ACC112 (cell line): ENCODE measurements at regions not wholly inside any gene's neighbourhood (a gene's known extent, or its start where the extent isn't known, plus 50 kb on each side); places are given as distances from the start of the nearest gene placed in this dataset.
"Not testable (repeated sequence)": the region's sequence is repeated elsewhere in the genome, so short reads cannot be mapped to it uniquely, and the experiment has no call there.

ENCODE experiments used
- H2AFZ ChIP-seq: fragments of 200-600 bp; sonication (generic); one replicate; pipeline ENCODE4 v1.6.0; 2017; ENCODE audit warnings: antibody characterized with exemption, low read length; ENCODE audit not compliant: unreplicated experiment
- H3K27ac ChIP-seq: fragments of 200-600 bp; sonication (generic); 2 replicates; pipeline ENCODE4 v1.5.1; 2014; ENCODE audit warnings: low read depth, mild to moderate bottlenecking, antibody characterized with exemption, low read length, moderate library complexity
- H3K27me3 ChIP-seq: fragments of 200-600 bp; sonication (generic); 2 replicates; pipeline ENCODE4 v1.6.1; 2014; ENCODE audit warnings: mild to moderate bottlenecking, antibody characterized with exemption, low read length, moderate library complexity, mixed read lengths; ENCODE audit not compliant: insufficient read depth
- H3K36me3 ChIP-seq: fragments of 200-600 bp; sonication (generic); 2 replicates; pipeline ENCODE4 v1.6.1; 2016; ENCODE audit warnings: mild to moderate bottlenecking, antibody characterized with exemption, low read length, moderate library complexity, mixed read lengths; ENCODE audit not compliant: insufficient read depth
- H3K4me1 ChIP-seq: fragments of 200-600 bp; sonication (generic); one replicate; pipeline ENCODE4 v1.6.1; 2016; ENCODE audit warnings: low read length, mixed read lengths; ENCODE audit not compliant: insufficient read depth, unreplicated experiment, control insufficient read depth
- H3K4me3 ChIP-seq: fragments of 200-600 bp; sonication (generic); 2 replicates; pipeline ENCODE4 v1.5.1; 2014; ENCODE audit warnings: mild to moderate bottlenecking, low read depth, low read length
- H3K79me2 ChIP-seq: fragments of 200-600 bp; sonication (generic); one replicate; pipeline ENCODE4 v1.6.0; 2016; ENCODE audit warnings: low read length; ENCODE audit not compliant: control insufficient read depth, unreplicated experiment, insufficient read depth

- Histone ChIP-seq H3K27ac (no peak overlapping the region), H3K27me3 (peaks cover 26% of the 10 kb centered on the region), H2AFZ (no peak overlapping the region), H3K4me1 (no peaks in the 10 kb centered on the region), H3K36me3 (no peaks in the 10 kb centered on the region), H3K79me2 (no peaks in the 10 kb centered on the region), H3K4me3 (no peak overlapping the region)
Observed at GRCh38 chr22:22358686-22359085, 114.1 kb downstream of the VPREB1 start.

- Histone ChIP-seq H3K79me2 (no peaks in the 10 kb centered on the region), H3K27ac (no peak overlapping the region), H3K4me1 (no peaks in the 10 kb centered on the region), H3K36me3 (no peaks in the 10 kb centered on the region), H3K27me3 (peaks cover 31% of the 10 kb centered on the region), H3K4me3 (no peak overlapping the region), H2AFZ (no peak overlapping the region)
Observed at GRCh38 chr22:22359465-22359864, 114.9 kb downstream of the VPREB1 start.

GRCh38 chr22:22360014-22360413, 115.4 kb downstream of the VPREB1 start:
- no peaks in the 10 kb centered on the region for H3K4me1 ChIP-seq
- no peak overlapping the region for H3K4me3 ChIP-seq
- peaks cover 33% of the 10 kb centered on the region for H3K27me3 ChIP-seq
- no peaks in the 10 kb centered on the region for H3K79me2 ChIP-seq
- H3K27ac ChIP-seq = no peak overlapping the region
- H3K36me3 ChIP-seq = no peaks in the 10 kb centered on the region
- H2AFZ ChIP-seq = no peak overlapping the region

GRCh38 chr22:22362311-22362710, 117.7 kb downstream of the VPREB1 start:
- Histone ChIP-seq H2AFZ (no peak overlapping the region), H3K4me1 (no peaks in the 10 kb centered on the region), H3K79me2 (no peaks in the 10 kb centered on the region), H3K27me3 (peaks cover 46% of the 10 kb centered on the region), H3K27ac (no peak overlapping the region), H3K36me3 (no peaks in the 10 kb centered on the region), H3K4me3 (no peak overlapping the region)

GRCh38 chr22:22362936-22363335, 118.3 kb downstream of the VPREB1 start:
- H3K27ac ChIP-seq = no peak overlapping the region
- H3K36me3 ChIP-seq = no peaks in the 10 kb centered on the region
- no peaks in the 10 kb centered on the region for H3K79me2 ChIP-seq
- peaks cover 53% of the 10 kb centered on the region for H3K27me3 ChIP-seq
- no peak overlapping the region for H2AFZ ChIP-seq
- H3K4me3 ChIP-seq = no peak overlapping the region
- no peaks in the 10 kb centered on the region for H3K4me1 ChIP-seq

GRCh38 chr22:22364207-22364606, 119.6 kb downstream of the VPREB1 start:
- H3K4me3 ChIP-seq = no peak overlapping the region
- no peaks in the 10 kb centered on the region for H3K79me2 ChIP-seq
- H2AFZ ChIP-seq = no peak overlapping the region
- peaks cover 64% of the 10 kb centered on the region for H3K27me3 ChIP-seq
- no peak overlapping the region for H3K27ac ChIP-seq
- no peaks in the 10 kb centered on the region for H3K36me3 ChIP-seq
- H3K4me1 ChIP-seq = no peaks in the 10 kb centered on the region

- H3K27ac ChIP-seq = no peak overlapping the region
Observed at GRCh38 chr22:22366537-22366936, 122.0 kb downstream of the VPREB1 start.

GRCh38 chr22:22368516-22368915, 123.9 kb downstream of the VPREB1 start:
- Histone ChIP-seq H3K4me1 (no peaks in the 10 kb centered on the region), H3K27me3 (peaks cover 79% of the 10 kb centered on the region), H3K36me3 (no peaks in the 10 kb centered on the region), H3K4me3 (no peak overlapping the region), H2AFZ (no peak overlapping the region), H3K79me2 (no peaks in the 10 kb centered on the region), H3K27ac (no peak overlapping the region)

More at GRCh38 chr22:22366537-22366936, 122.0 kb downstream of the VPREB1 start:
- H3K4me1 ChIP-seq = no peaks in the 10 kb centered on the region
- no peak overlapping the region for H2AFZ ChIP-seq
- H3K79me2 ChIP-seq = no peaks in the 10 kb centered on the region
- H3K4me3 ChIP-seq = no peak overlapping the region
- no peaks in the 10 kb centered on the region for H3K36me3 ChIP-seq
- H3K27me3 ChIP-seq = peaks cover 68% of the 10 kb centered on the region

- H3K27ac ChIP-seq = not testable (repeated sequence)
Observed at GRCh38 chr22:22369219-22369963, 124.8 kb downstream of the VPREB1 start.

GRCh38 chr22:22369964-22370270, 125.3 kb downstream of the VPREB1 start:
- Histone ChIP-seq H3K27ac (no peak overlapping the region), H2AFZ (no peak overlapping the region), H3K27me3 (peaks cover 80% of the 10 kb centered on the region), H3K36me3 (no peaks in the 10 kb centered on the region), H3K4me1 (no peaks in the 10 kb centered on the region), H3K79me2 (no peaks in the 10 kb centered on the region), H3K4me3 (no peak overlapping the region)

More at GRCh38 chr22:22369219-22369963, 124.8 kb downstream of the VPREB1 start:
- not testable (repeated sequence) for H2AFZ ChIP-seq, H3K4me3 ChIP-seq, H3K79me2 ChIP-seq, H3K36me3 ChIP-seq, H3K4me1 ChIP-seq
- peaks cover 80% of the 10 kb centered on the region for H3K27me3 ChIP-seq

- H3K27me3 ChIP-seq = peaks cover 70% of the 10 kb centered on the region
- no peak overlapping the region for H2AFZ ChIP-seq
- H3K36me3 ChIP-seq = no peaks in the 10 kb centered on the region
- H3K4me3 ChIP-seq = no peak overlapping the region
- H3K27ac ChIP-seq = no peak overlapping the region
- no peaks in the 10 kb centered on the region for H3K4me1 ChIP-seq
- no peaks in the 10 kb centered on the region for H3K79me2 ChIP-seq
Observed at GRCh38 chr22:22371031-22371541, 126.5 kb downstream of the VPREB1 start.
